SK-N-SH treated with all-trans-retinoic acid at 6 μM for 48 hours (cell line): ENCODE measurements at regions not wholly inside any gene's neighbourhood (a gene's known extent, or its start where the extent isn't known, plus 50 kb on each side); places are given as distances from the start of the nearest gene placed in this dataset.

Experiments used
- ARNTL ChIP-seq: fragments of 450-650 bp; formaldehyde crosslinking; IDR thresholded peaks from 2 replicates; pipeline ENCODE4 v1.5.0; 2020; ENCODE audit warnings: low read depth, mild to moderate bottlenecking, moderate library complexity, borderline replicate concordance
- BACH2 ChIP-seq: fragments of 250-450 bp; sonication (Bioruptor Pico); IDR thresholded peaks from 2 replicates; pipeline ENCODE4 v1.9.0; 2021; ENCODE audit warnings: mild to moderate bottlenecking, borderline replicate concordance
- CSDC2 ChIP-seq: fragments of 250-450 bp; sonication (Bioruptor Pico); IDR thresholded peaks from 2 replicates; pipeline ENCODE4 v1.5.0; 2020; ENCODE audit warnings: mild to moderate bottlenecking, moderate library complexity
- GLIS3 ChIP-seq: fragments of 250-450 bp; sonication (Bioruptor Pico); IDR thresholded peaks from 2 replicates; pipeline ENCODE4 v1.5.0; 2020; ENCODE audit warnings: mild to moderate bottlenecking, moderate library complexity
- OSR1 ChIP-seq: fragments of 250-450 bp; sonication (Bioruptor Pico); IDR thresholded peaks from 2 replicates; pipeline ENCODE4 v1.8.0; 2022; ENCODE audit warnings: moderate library complexity, mild to moderate bottlenecking, inconsistent platforms
- RARB ChIP-seq: fragments of 250-450 bp; sonication (Bioruptor Pico); IDR thresholded peaks from 2 replicates; pipeline ENCODE4 v1.8.0; 2021; ENCODE audit warnings: mild to moderate bottlenecking, moderate library complexity
- ZFP3 ChIP-seq: fragments of 250-450 bp; sonication (Bioruptor Pico); IDR thresholded peaks from 2 replicates; pipeline ENCODE4 v1.5.0; 2020; ENCODE audit warnings: mild to moderate bottlenecking, moderate library complexity
- ZFP30 ChIP-seq: fragments of 450-650 bp; formaldehyde crosslinking; IDR thresholded peaks from 2 replicates; pipeline ENCODE4 v1.5.0; 2022; ENCODE audit warnings: mild to moderate bottlenecking, moderate library complexity
- TF ChIP-seq, protein P1 (sequence below): fragments of 250-450 bp; sonication (Bioruptor Pico); IDR thresholded peaks from 2 replicates; pipeline ENCODE4 v1.8.0; 2020; ENCODE audit warnings: mild to moderate bottlenecking, moderate library complexity, borderline replicate concordance
- TF ChIP-seq, protein P2 (sequence below): fragments of 250-450 bp; sonication (Bioruptor Pico); IDR thresholded peaks from 2 replicates; pipeline ENCODE4 v1.5.1; 2021; ENCODE audit warnings: mild to moderate bottlenecking, moderate library complexity
- TF ChIP-seq, protein P3 (sequence below): fragments of 250-450 bp; sonication (Bioruptor Pico); IDR thresholded peaks from 2 replicates; pipeline ENCODE4 v1.5.1; 2020; ENCODE audit warnings: low read depth, mild to moderate bottlenecking, moderate library complexity
- TF ChIP-seq, protein P4 (sequence below): fragments of 250-450 bp; sonication (Bioruptor Pico); IDR thresholded peaks from 2 replicates; pipeline ENCODE4 v1.5.0; 2020; ENCODE audit warnings: mild to moderate bottlenecking, moderate library complexity
- TF ChIP-seq, protein P5 (sequence below): fragments of 250-450 bp; sonication (Bioruptor Pico); IDR thresholded peaks from 2 replicates; pipeline ENCODE4 v1.8.0; 2021; ENCODE audit warnings: low read depth, mild to moderate bottlenecking, moderate library complexity, borderline replicate concordance

DNA sequence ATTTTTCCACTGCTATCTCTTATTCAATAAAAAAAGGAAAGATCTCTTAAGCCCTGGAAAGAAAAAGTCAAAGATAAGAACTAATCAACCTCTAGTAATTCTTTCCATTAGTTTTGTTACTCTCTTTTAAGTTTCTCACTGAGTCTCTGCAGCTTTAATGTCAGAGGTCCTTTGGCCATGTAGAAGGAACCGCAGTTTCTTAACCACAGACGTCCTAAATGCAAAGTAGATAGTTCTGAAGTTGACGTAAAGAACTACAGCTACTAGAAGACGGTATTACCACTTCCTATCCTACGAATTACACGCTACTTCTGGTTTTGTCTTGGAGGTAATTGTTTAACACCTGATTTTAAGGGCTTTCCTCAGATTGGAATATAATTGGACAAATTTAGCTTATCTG lies 325.9 kb downstream of the ANKRD50 start:
- TF ChIP-seq, protein P1, sequence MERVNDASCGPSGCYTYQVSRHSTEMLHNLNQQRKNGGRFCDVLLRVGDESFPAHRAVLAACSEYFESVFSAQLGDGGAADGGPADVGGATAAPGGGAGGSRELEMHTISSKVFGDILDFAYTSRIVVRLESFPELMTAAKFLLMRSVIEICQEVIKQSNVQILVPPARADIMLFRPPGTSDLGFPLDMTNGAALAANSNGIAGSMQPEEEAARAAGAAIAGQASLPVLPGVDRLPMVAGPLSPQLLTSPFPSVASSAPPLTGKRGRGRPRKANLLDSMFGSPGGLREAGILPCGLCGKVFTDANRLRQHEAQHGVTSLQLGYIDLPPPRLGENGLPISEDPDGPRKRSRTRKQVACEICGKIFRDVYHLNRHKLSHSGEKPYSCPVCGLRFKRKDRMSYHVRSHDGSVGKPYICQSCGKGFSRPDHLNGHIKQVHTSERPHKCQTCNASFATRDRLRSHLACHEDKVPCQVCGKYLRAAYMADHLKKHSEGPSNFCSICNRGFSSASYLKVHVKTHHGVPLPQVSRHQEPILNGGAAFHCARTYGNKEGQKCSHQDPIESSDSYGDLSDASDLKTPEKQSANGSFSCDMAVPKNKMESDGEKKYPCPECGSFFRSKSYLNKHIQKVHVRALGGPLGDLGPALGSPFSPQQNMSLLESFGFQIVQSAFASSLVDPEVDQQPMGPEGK = no peak
- TF ChIP-seq ARNTL = no peak
- TF ChIP-seq, protein P2, sequence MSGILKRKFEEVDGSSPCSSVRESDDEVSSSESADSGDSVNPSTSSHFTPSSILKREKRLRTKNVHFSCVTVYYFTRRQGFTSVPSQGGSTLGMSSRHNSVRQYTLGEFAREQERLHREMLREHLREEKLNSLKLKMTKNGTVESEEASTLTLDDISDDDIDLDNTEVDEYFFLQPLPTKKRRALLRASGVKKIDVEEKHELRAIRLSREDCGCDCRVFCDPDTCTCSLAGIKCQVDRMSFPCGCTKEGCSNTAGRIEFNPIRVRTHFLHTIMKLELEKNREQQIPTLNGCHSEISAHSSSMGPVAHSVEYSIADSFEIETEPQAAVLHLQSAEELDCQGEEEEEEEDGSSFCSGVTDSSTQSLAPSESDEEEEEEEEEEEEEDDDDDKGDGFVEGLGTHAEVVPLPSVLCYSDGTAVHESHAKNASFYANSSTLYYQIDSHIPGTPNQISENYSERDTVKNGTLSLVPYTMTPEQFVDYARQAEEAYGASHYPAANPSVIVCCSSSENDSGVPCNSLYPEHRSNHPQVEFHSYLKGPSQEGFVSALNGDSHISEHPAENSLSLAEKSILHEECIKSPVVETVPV (CRISPR knock-in tag) = no peak
- no peak for TF ChIP-seq ZFP3
- TF ChIP-seq OSR1 (CRISPR knock-in tag) = no peak
- TF ChIP-seq CSDC2 (CRISPR knock-in tag) = no peak
- TF ChIP-seq ZFP30 (CRISPR knock-in tag) = no peak
- no peak for TF ChIP-seq RARB (CRISPR knock-in tag)
- TF ChIP-seq BACH2 (CRISPR knock-in tag) = no peak
- TF ChIP-seq, protein P3, sequence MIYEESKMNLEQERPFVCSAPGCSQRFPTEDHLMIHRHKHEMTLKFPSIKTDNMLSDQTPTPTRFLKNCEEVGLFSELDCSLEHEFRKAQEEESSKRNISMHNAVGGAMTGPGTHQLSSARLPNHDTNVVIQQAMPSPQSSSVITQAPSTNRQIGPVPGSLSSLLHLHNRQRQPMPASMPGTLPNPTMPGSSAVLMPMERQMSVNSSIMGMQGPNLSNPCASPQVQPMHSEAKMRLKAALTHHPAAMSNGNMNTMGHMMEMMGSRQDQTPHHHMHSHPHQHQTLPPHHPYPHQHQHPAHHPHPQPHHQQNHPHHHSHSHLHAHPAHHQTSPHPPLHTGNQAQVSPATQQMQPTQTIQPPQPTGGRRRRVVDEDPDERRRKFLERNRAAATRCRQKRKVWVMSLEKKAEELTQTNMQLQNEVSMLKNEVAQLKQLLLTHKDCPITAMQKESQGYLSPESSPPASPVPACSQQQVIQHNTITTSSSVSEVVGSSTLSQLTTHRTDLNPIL = no peak
- TF ChIP-seq, protein P4, sequence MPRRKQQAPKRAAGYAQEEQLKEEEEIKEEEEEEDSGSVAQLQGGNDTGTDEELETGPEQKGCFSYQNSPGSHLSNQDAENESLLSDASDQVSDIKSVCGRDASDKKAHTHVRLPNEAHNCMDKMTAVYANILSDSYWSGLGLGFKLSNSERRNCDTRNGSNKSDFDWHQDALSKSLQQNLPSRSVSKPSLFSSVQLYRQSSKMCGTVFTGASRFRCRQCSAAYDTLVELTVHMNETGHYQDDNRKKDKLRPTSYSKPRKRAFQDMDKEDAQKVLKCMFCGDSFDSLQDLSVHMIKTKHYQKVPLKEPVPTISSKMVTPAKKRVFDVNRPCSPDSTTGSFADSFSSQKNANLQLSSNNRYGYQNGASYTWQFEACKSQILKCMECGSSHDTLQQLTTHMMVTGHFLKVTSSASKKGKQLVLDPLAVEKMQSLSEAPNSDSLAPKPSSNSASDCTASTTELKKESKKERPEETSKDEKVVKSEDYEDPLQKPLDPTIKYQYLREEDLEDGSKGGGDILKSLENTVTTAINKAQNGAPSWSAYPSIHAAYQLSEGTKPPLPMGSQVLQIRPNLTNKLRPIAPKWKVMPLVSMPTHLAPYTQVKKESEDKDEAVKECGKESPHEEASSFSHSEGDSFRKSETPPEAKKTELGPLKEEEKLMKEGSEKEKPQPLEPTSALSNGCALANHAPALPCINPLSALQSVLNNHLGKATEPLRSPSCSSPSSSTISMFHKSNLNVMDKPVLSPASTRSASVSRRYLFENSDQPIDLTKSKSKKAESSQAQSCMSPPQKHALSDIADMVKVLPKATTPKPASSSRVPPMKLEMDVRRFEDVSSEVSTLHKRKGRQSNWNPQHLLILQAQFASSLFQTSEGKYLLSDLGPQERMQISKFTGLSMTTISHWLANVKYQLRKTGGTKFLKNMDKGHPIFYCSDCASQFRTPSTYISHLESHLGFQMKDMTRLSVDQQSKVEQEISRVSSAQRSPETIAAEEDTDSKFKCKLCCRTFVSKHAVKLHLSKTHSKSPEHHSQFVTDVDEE (CRISPR knock-in tag) = no peak
- TF ChIP-seq, protein P5, sequence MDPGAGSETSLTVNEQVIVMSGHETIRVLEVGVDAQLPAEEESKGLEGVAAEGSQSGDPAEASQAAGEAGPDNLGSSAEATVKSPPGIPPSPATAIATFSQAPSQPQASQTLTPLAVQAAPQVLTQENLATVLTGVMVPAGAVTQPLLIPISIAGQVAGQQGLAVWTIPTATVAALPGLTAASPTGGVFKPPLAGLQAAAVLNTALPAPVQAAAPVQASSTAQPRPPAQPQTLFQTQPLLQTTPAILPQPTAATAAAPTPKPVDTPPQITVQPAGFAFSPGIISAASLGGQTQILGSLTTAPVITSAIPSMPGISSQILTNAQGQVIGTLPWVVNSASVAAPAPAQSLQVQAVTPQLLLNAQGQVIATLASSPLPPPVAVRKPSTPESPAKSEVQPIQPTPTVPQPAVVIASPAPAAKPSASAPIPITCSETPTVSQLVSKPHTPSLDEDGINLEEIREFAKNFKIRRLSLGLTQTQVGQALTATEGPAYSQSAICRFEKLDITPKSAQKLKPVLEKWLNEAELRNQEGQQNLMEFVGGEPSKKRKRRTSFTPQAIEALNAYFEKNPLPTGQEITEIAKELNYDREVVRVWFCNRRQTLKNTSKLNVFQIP (CRISPR knock-in tag) = no peak
- TF ChIP-seq GLIS3 (CRISPR knock-in tag) = no peak
